MM.1S (cell line): ENCODE measurements at regions not wholly inside any gene's neighbourhood (a gene's known extent, or its start where the extent isn't known, plus 50 kb on each side); places are given as distances from the start of the nearest gene placed in this dataset.
"Not testable (repeated sequence)": the region's sequence is repeated elsewhere in the genome, so short reads cannot be mapped to it uniquely, and the experiment has no call there.

Source experiments
- DNase-seq: peaks from one replicate; pipeline ENCODE4 v3.0.0-alpha.2; 2015
- H2AFZ ChIP-seq: fragments of 300-600 bp; sonication (generic); 2 replicates; pipeline ENCODE4 v1.6.0; 2016; ENCODE audit warnings: antibody characterized with exemption, low read length
- H3F3A ChIP-seq: fragments of 300-600 bp; sonication (generic); 2 replicates; pipeline ENCODE4 v1.6.1; 2016; ENCODE audit warnings: mild to moderate bottlenecking, antibody characterized with exemption, low read length, moderate library complexity, mixed read lengths; ENCODE audit not compliant: insufficient read depth
- H3K27ac ChIP-seq: fragments of 300-600 bp; sonication (generic); 2 replicates; pipeline ENCODE4 v1.5.1; 2016; ENCODE audit warnings: mild to moderate bottlenecking, low read length
- H3K27me3 ChIP-seq: fragments of 300-600 bp; sonication (generic); replicated peaks from 2 replicates; pipeline ENCODE4 v1.6.0; 2016; ENCODE audit warnings: low read length; ENCODE audit not compliant: insufficient read depth
- H3K36me3 ChIP-seq: fragments of 300-600 bp; sonication (generic); replicated peaks from 2 replicates; pipeline ENCODE4 v1.6.1; 2016; ENCODE audit warnings: mild to moderate bottlenecking, low read length, mixed read lengths; ENCODE audit not compliant: insufficient read depth
- H3K4me1 ChIP-seq: fragments of 300-600 bp; sonication (generic); 2 replicates; pipeline ENCODE4 v1.6.1; 2016; ENCODE audit warnings: low read length, mixed read lengths
- H3K4me2 ChIP-seq: fragments of 300-600 bp; sonication (generic); 2 replicates; pipeline ENCODE4 v1.6.0; 2016; ENCODE audit warnings: low read depth, low read length
- H3K4me3 ChIP-seq: fragments of 300-600 bp; sonication (generic); 2 replicates; pipeline ENCODE4 v1.5.1; 2016; ENCODE audit warnings: low read length, mixed read lengths
- H3K79me2 ChIP-seq: fragments of 300-600 bp; sonication (generic); 2 replicates; pipeline ENCODE4 v1.6.1; 2016; ENCODE audit warnings: mixed run types, low read length, mixed read lengths
- H3K9ac ChIP-seq: fragments of 300-600 bp; sonication (generic); 2 replicates; pipeline ENCODE4 v1.6.1; 2016; ENCODE audit warnings: low read length, mixed read lengths
- H3K9me2 ChIP-seq: fragments of 300-600 bp; sonication (generic); replicated peaks from 2 replicates; pipeline ENCODE4 v1.6.1; 2016; ENCODE audit warnings: mild to moderate bottlenecking, low read length, mixed read lengths; ENCODE audit not compliant: insufficient read depth
- H3K9me3 ChIP-seq: fragments of 300-600 bp; sonication (generic); replicated peaks from 2 replicates; pipeline ENCODE4 v1.6.1; 2016; ENCODE audit warnings: mild to moderate bottlenecking, low read length, mixed read lengths; ENCODE audit not compliant: insufficient read depth
- H4K20me1 ChIP-seq: fragments of 300-600 bp; sonication (generic); 2 replicates; pipeline ENCODE4 v1.6.1; 2016; ENCODE audit warnings: mild to moderate bottlenecking, low read length, moderate library complexity, mixed read lengths; ENCODE audit not compliant: insufficient read depth
- EZH2 ChIP-seq: fragments of 300-600 bp; sonication (generic); optimal IDR thresholded peaks from 2 replicates; pipeline ENCODE3; 2017; ENCODE audit warnings: low read depth, mild to moderate bottlenecking, antibody characterized with exemption, low read length, mixed read lengths
- EZH2phosphoT487 ChIP-seq: fragments of 300-600 bp; sonication (generic); IDR thresholded peaks from 2 replicates; pipeline ENCODE4 v1.6.1; 2018; ENCODE audit warnings: antibody characterized with exemption, low read length
- TF ChIP-seq, protein P1 (sequence below): fragments of 300-600 bp; sonication (generic); IDR thresholded peaks from 2 replicates; pipeline ENCODE4 v1.5.1; 2016; ENCODE audit warnings: antibody characterized with exemption, low read length, mixed read lengths

DNA sequence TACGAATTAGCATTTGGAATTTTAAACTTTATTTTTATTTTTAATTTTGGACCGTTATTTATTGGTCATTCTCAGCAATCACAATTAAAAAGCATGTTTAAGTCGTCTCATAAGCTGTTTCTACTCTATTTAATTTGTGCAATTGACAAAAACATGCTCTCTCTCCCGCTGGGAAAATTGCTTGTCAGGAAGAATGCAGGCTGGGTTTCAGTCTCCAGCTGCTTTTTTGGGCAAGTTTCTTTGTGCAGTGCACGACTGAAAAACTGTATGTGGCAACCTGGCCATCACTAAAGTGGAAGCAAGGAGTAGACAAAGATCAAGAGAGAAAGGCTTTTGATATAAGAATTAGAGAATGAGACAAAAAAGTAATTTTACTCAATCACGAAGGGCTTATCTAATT, 941.5 kb upstream of the MDGA2 start:
- Histone ChIP-seq H3K9ac (no peak overlapping the region), H3F3A (no peaks in the 10 kb centered on the region), H3K9me2 (no peaks in the 10 kb centered on the region), H2AFZ (no peak overlapping the region), H4K20me1 (no peaks in the 10 kb centered on the region), H3K4me1 (no peaks in the 10 kb centered on the region), H3K9me3 (no peaks in the 10 kb centered on the region), H3K27ac (no peak overlapping the region), H3K36me3 (no peaks in the 10 kb centered on the region), H3K27me3 (no peaks in the 10 kb centered on the region), H3K4me3 (no peak overlapping the region), H3K79me2 (no peaks in the 10 kb centered on the region), H3K4me2 (no peak overlapping the region)
- TF ChIP-seq, protein P1, sequence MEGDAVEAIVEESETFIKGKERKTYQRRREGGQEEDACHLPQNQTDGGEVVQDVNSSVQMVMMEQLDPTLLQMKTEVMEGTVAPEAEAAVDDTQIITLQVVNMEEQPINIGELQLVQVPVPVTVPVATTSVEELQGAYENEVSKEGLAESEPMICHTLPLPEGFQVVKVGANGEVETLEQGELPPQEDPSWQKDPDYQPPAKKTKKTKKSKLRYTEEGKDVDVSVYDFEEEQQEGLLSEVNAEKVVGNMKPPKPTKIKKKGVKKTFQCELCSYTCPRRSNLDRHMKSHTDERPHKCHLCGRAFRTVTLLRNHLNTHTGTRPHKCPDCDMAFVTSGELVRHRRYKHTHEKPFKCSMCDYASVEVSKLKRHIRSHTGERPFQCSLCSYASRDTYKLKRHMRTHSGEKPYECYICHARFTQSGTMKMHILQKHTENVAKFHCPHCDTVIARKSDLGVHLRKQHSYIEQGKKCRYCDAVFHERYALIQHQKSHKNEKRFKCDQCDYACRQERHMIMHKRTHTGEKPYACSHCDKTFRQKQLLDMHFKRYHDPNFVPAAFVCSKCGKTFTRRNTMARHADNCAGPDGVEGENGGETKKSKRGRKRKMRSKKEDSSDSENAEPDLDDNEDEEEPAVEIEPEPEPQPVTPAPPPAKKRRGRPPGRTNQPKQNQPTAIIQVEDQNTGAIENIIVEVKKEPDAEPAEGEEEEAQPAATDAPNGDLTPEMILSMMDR, result no peak
- TF ChIP-seq EZH2phosphoT487 (no peak), EZH2 (no peak)
- DNase-seq, result no peak

DNA sequence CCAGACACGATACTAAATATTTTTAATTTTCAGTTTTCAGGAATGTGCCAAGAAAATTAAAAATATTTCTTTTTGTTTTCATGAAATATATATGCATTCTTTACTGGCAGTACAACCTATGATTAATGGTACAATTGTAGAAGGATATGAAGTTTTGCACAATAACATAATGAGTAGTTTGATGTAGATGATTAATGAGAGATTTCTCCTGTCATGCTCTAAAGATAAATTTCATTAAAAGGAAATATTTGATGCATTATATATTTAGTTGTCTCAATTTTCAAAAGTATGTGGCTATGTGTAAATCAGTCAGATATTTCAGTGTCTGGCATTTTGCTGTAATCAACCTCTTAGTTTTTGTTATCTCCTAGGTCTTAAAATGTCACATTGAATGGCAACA, 940.2 kb upstream of the MDGA2 start:
- no peak overlapping the region for H2AFZ ChIP-seq
- no peak overlapping the region for H3K4me2 ChIP-seq
- no peak overlapping the region for H3K4me3 ChIP-seq
- no peaks in the 10 kb centered on the region for H3K79me2 ChIP-seq
- no peak overlapping the region for H3K27ac ChIP-seq
- no peak for DNase-seq
- H3K9me3 ChIP-seq, result no peaks in the 10 kb centered on the region
- no peaks in the 10 kb centered on the region for H3K27me3 ChIP-seq
- no peaks in the 10 kb centered on the region for H3F3A ChIP-seq
- no peaks in the 10 kb centered on the region for H4K20me1 ChIP-seq
- TF ChIP-seq EZH2, result no peak
- TF ChIP-seq, protein P1, result no peak
- TF ChIP-seq EZH2phosphoT487, result no peak
- H3K9ac ChIP-seq, result no peak overlapping the region
- H3K36me3 ChIP-seq, result no peaks in the 10 kb centered on the region
- H3K4me1 ChIP-seq, result no peaks in the 10 kb centered on the region
- no peaks in the 10 kb centered on the region for H3K9me2 ChIP-seq

DNA sequence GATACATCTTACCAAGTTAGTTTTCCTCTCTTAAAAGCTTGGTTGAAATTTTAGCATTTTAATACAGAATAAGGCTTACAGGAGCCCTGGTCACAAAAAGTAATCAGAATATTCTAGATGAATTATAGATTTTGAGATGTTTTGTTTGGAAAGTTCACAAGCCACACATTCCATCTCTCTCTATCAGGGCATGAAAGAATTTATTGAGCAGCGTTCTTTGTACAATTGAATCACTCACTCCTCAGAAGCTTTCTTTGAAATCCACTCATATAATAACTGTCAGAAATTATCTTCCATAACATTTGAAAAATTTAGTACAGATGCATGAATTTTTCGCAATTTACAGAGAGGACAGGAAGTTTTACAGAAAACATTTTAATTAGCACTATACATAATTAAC, 938.6 kb upstream of the MDGA2 start:
- Histone ChIP-seq H3F3A (no peaks in the 10 kb centered on the region), H3K9me3 (no peaks in the 10 kb centered on the region), H3K27me3 (no peaks in the 10 kb centered on the region), H3K4me1 (no peaks in the 10 kb centered on the region), H3K27ac (no peak overlapping the region), H3K4me2 (no peak overlapping the region), H3K4me3 (no peak overlapping the region), H3K79me2 (no peaks in the 10 kb centered on the region), H4K20me1 (no peaks in the 10 kb centered on the region), H3K9me2 (no peaks in the 10 kb centered on the region), H2AFZ (no peak overlapping the region), H3K36me3 (no peaks in the 10 kb centered on the region), H3K9ac (no peak overlapping the region)
- no peak for TF ChIP-seq EZH2phosphoT487
- no peak for TF ChIP-seq EZH2
- TF ChIP-seq, protein P1, result no peak
- no peak for DNase-seq

DNA sequence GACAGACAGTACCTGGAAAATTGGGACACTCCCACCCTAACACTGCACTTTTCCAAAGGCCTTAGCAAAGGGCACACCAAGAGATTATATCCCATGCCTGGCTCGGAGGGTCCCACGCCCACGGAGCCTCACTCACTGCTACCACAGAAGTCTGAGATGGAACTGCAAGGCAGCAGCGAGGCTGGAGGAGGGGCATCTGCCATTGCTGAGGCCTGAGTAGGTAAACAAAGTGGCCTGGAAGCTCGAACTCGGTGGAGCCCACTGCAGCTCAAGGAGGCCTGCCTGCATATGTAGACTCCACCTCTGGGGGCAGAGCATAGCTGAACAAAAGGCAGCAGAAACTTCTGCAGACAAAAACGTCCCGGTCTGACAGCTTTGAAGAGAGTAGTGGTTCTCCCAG, 931.6 kb upstream of the MDGA2 start:
- H3K4me3 ChIP-seq, DNase-seq, H3F3A ChIP-seq, H3K4me1 ChIP-seq, H4K20me1 ChIP-seq, H2AFZ ChIP-seq, H3K9me2 ChIP-seq, H3K27me3 ChIP-seq, H3K36me3 ChIP-seq, H3K9me3 ChIP-seq, H3K9ac ChIP-seq, H3K79me2 ChIP-seq, H3K4me2 ChIP-seq, H3K27ac ChIP-seq: not testable (repeated sequence)
